PC-9 (cell line): ENCODE measurements at regions not wholly inside any gene's neighbourhood (a gene's known extent, or its start where the extent isn't known, plus 50 kb on each side); places are given as distances from the start of the nearest gene placed in this dataset.

Experiments
- BruUV-seq: library from RNA; stranded (reverse); fragments of 400-500 nt; replicated peaks from 2 replicates; lab custom pipeline; 2021; lab: Mats Ljungman, UMichigan
- CTCF ChIA-PET: fragments of 300-600 bp; sonication (Branson Sonifier 250); formaldehyde crosslinking; loops from one replicate; lab custom pipeline; 2022; ENCODE audit warnings: antibody characterized with exemption; lab: Charles Lee
- POLR2A ChIA-PET: fragments of 300-600 bp; sonication (Branson Sonifier 250); formaldehyde crosslinking; loops from one replicate; lab custom pipeline; 2022; ENCODE audit warnings: antibody characterized with exemption; ENCODE audit not compliant: unreplicated experiment; lab: Charles Lee
- DNase-seq, 2 experiments: peaks; one replicate each; pipeline versions ENCODE4 v3.0.0 to v3.0.0-alpha.2; 2015 to 2022; ENCODE audit warnings: mixed read lengths in 1 of 2
- H2AFZ ChIP-seq: fragments of 200-600 bp; sonication (generic); 2 replicates; pipeline ENCODE4 v1.8.1; 2017; ENCODE audit warnings: antibody characterized with exemption
- H3F3A ChIP-seq: fragments of 200-600 bp; sonication (generic); 2 replicates; pipeline ENCODE4 v1.8.1; 2017; ENCODE audit warnings: antibody characterized with exemption, mild to moderate bottlenecking, low read depth; ENCODE audit not compliant: insufficient read depth
- H3K27ac ChIP-seq: fragments of 200-600 bp; sonication (generic); 2 replicates; pipeline ENCODE4 v1.6.1; 2016; ENCODE audit warnings: mixed run types
- H3K27me3 ChIP-seq: fragments of 200-600 bp; sonication (generic); 2 replicates; pipeline ENCODE4 v1.6.1; 2016; ENCODE audit warnings: low read depth, mixed run types; ENCODE audit not compliant: insufficient read depth
- H3K36me3 ChIP-seq: fragments of 200-600 bp; sonication (generic); 2 replicates; pipeline ENCODE4 v1.6.1; 2016; ENCODE audit warnings: low read depth, mixed run types
- H3K4me1 ChIP-seq: fragments of 200-600 bp; sonication (generic); replicated peaks from 2 replicates; pipeline ENCODE4 v1.6.1; 2016; ENCODE audit warnings: mixed run types; ENCODE audit not compliant: insufficient read depth
- H3K4me2 ChIP-seq: fragments of 200-600 bp; sonication (generic); 2 replicates; pipeline ENCODE4 v1.6.1; 2017; ENCODE audit warnings: mixed run types
- H3K4me3 ChIP-seq: fragments of 200-600 bp; sonication (generic); 2 replicates; pipeline ENCODE4 v1.6.1; 2016; ENCODE audit warnings: mixed run types
- H3K79me2 ChIP-seq: fragments of 200-600 bp; sonication (generic); 2 replicates; pipeline ENCODE4 v1.6.1; 2017; ENCODE audit warnings: low read depth, mixed run types
- H3K9me2 ChIP-seq: fragments of 200-600 bp; sonication (generic); 2 replicates; pipeline ENCODE4 v1.8.1; 2017; ENCODE audit warnings: mild to moderate bottlenecking; ENCODE audit not compliant: insufficient read depth
- H3K9me3 ChIP-seq: fragments of 200-600 bp; sonication (generic); 2 replicates; pipeline ENCODE4 v1.8.1; 2016; ENCODE audit warnings: low read depth; ENCODE audit not compliant: insufficient read depth
- H4K20me1 ChIP-seq: fragments of 200-600 bp; sonication (generic); 2 replicates; pipeline ENCODE4 v1.8.1; 2017; ENCODE audit not compliant: insufficient read depth
- CTCF ChIP-seq: fragments of 200-600 bp; sonication (generic); conservative IDR thresholded peaks from 2 replicates; pipeline ENCODE4 v1.6.1; 2017; ENCODE audit warnings: mixed run types, antibody characterized with exemption, mild to moderate bottlenecking, moderate library complexity
- EZH2 ChIP-seq: fragments of 200-600 bp; sonication (generic); IDR thresholded peaks from 2 replicates; pipeline ENCODE4 v1.8.0; 2017; ENCODE audit warnings: antibody characterized with exemption, low read depth
- intact Hi-C: fragments of 100-400 bp; cut with micrococcal nuclease; formaldehyde crosslinking; loops from one replicate; pipeline ENCODE4 v1.10.0; 2022; ENCODE audit not compliant: unreplicated experiment

- Histone ChIP-seq H3K9me2 (no peaks in the 10 kb centered on the region), H2AFZ (no peak overlapping the region), H3K79me2 (no peaks in the 10 kb centered on the region), H3K4me3 (no peak overlapping the region), H4K20me1 (no peaks in the 10 kb centered on the region), H3K27me3 (no peaks in the 10 kb centered on the region), H3K27ac (no peak overlapping the region), H3K4me2 (no peak overlapping the region), H3K36me3 (no peaks in the 10 kb centered on the region), H3K9me3 (no peaks in the 10 kb centered on the region), H3F3A (no peaks in the 10 kb centered on the region), H3K4me1 (no peaks in the 10 kb centered on the region)
- ChIA-PET POLR2A (no interaction called here), CTCF (interaction anchor here (0.6 kb wide), 1 partner anchor 491 kb away, joined by 3 read pairs; no protein-coding TSS in a partner anchor)
- DNase-seq, result no peak
- intact Hi-C loops, result no loop called here
- TF ChIP-seq CTCF (no peak), EZH2 (no peak)
- BruUV-seq, result no TSS peak
These were observed 150.2 kb upstream of the POU2AF2 start for GRCh38 chr11:111095327-111095726.

GRCh38 chr11:111093061-111093460 is 152.5 kb upstream of the POU2AF2 start:
- DNase-seq, result no peak
- no peaks in the 10 kb centered on the region for H3K4me1 ChIP-seq
- CTCF ChIA-PET, result no interaction called here
- H3K9me3 ChIP-seq, result no peaks in the 10 kb centered on the region
- TF ChIP-seq EZH2, result no peak
- TF ChIP-seq CTCF, result no peak
- BruUV-seq, result no TSS peak
- H3K9me2 ChIP-seq, result no peaks in the 10 kb centered on the region
- no peak overlapping the region for H2AFZ ChIP-seq
- POLR2A ChIA-PET, result no interaction called here
- no peak overlapping the region for H3K27ac ChIP-seq
- no peaks in the 10 kb centered on the region for H4K20me1 ChIP-seq
- H3K4me2 ChIP-seq, result no peak overlapping the region
- no peaks in the 10 kb centered on the region for H3F3A ChIP-seq
- intact Hi-C loops, result no loop called here
- H3K4me3 ChIP-seq, result no peak overlapping the region
- H3K27me3 ChIP-seq, result no peaks in the 10 kb centered on the region
- no peaks in the 10 kb centered on the region for H3K36me3 ChIP-seq
- H3K79me2 ChIP-seq, result no peaks in the 10 kb centered on the region

- Histone ChIP-seq H3K79me2 (no peaks in the 10 kb centered on the region), H3F3A (no peaks in the 10 kb centered on the region), H3K9me2 (no peaks in the 10 kb centered on the region), H3K4me2 (no peak overlapping the region), H3K9me3 (no peaks in the 10 kb centered on the region), H2AFZ (no peak overlapping the region), H4K20me1 (no peaks in the 10 kb centered on the region), H3K36me3 (no peaks in the 10 kb centered on the region), H3K4me3 (no peak overlapping the region), H3K4me1 (no peaks in the 10 kb centered on the region), H3K27ac (no peak overlapping the region), H3K27me3 (no peaks in the 10 kb centered on the region)
- DNase-seq, result no peak
- POLR2A ChIA-PET, result no interaction called here
- TF ChIP-seq CTCF, result no peak
- no peak for TF ChIP-seq EZH2
- no TSS peak for BruUV-seq
- intact Hi-C loops, result no loop called here
- CTCF ChIA-PET, result no interaction called here
These were observed 154.1 kb upstream of the POU2AF2 start for GRCh38 chr11:111091321-111091938.
